ENCODE measurements at regions not wholly inside any gene's neighbourhood (a gene's known extent, or its start where the extent isn't known, plus 50 kb on each side); places are given as distances from the start of the nearest gene placed in this dataset.
"Not testable (repeated sequence)": the region's sequence is repeated elsewhere in the genome, so short reads cannot be mapped to it uniquely, and the experiment has no call there.

DNA sequence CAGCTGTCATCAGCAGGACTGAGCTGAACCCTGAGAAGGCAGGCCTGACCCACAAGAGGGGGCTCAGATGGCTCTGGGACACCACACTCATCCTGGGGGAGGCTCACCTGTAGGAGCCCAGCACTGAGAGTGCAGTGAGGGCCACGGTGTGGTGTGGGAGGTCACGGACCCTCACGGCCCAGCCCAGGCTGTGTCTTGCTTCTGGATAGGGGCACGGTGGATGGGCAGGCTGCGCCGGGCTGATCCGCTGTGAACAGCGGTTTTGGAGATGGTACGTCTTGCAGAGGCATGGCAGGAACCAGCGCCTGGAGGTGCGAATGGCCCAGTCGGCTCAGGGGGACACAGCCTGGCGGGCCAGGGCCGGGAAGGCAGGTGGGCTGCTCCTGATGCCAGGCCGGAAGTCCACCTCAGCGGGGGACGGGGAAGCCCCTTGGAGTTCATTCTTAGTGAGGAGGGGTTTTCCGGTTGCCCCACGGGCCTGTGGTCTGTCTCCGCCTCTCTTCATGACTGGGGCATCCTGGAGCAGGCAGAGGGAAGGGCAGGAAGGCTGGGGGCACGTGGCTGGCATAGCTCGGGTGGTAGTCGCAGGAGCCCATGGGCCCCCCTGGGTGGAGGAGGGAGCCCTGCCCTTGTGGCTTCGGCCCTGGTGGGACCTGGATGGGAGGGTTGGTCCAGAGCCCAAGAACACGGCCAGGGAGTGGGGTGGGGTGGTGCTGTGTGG lies 112.5 kb downstream of the UNCX start:
- no peak for DNase-seq

DNA sequence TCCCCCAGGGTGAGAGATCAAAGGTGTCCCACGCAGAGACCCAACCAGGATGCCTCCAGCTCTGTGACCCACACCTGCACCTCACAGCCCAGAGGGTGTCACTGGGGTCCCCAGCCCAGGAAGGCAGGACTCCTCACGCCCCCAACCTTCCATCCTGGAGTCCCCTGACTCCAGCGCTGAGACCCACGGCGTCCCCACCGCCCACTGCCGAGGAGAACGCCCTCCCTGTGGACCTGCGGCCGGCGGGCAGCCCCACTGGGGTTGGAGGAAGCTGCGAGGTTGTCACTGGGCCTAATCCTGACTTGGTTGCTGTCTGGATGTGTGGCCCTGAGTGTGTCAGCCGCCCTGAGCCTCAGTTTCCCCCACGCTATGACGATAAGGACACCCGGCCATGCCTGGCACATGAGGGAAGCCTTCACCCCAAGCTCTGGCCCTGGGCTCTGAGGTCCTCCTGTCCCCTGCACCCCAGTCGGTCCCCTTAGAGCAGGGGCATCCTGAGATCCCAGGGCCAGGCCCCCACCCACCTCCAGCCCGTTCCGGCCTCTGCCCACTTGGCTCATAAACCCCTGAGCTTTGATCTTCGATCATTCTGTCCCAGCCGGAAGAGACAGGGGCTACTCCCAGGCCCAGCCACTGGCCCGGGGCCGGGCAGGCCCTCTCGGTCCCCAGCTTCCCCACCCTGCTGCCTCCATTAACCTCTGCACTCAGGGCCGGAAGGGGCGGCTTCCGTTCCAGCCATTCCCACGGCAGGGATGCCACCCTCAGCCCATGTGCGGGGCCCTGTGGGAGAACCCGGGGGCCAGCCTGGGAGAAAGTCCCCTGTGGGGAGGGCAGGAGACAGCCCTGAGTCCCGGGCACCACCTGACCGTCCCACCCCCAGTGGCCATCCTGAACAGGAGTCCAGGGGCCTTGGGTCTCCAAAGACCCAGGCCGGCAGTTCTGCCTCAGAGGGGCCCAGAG lies 113.2 kb downstream of the MICALL2 start:
- no peak for DNase-seq

DNA sequence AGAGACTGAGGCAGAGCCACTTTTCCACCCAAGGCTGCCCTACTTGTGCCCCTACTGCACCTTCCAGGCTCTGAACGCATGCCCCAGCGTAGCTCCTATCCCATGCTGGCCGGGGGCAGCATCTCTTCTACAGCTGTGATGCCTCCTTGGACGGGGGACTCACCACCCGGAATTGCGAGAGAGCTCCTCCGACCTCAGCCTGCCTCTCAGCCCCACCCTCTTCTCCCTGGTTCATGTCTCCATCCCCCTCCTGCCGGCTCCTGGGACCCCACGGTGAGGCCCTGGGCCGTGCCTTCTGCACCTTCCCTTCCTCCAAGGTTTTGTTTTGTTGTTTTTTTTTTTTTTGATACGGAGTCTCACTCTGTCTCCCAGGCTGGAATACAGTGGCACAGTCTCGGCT lies 112.4 kb downstream of the MICALL2 start:
- DNase-seq: no peak

DNA sequence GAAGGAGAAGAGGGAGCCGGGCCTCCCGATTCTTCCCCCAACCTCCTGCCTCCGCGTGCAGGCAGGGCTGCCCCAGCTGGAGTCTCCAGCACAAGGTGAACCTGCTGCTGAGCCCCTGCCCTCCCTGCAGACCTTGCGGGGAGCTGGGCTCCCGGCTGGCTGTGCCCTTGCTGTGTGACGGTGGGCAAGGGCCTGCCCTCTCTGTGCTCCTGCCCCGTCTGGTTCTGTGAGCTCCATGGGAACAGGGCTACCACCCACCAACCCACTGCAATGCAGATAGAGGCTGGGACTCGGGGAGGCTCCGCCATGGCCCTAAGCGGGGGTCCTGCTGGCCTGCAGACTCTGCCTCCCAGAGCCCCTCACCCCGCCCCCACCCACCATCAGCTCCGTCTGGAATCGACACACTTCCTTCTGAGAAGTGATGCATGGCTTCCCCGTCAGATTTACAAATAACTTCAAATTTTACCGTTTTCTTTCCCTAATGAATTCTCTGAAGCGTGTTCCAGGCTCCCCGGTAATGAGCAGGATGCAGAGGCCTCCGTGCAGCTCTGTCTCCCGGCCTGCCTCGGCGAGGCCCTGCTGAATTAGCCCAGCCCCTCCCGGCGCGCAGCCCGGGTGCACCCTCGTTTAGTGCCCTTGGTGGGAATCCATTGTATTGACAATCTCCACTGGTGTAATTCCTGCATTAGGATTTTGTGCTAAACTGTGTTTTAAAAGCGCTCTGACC lies 111.0 kb downstream of the MICALL2 start:
- no peak for DNase-seq

DNA sequence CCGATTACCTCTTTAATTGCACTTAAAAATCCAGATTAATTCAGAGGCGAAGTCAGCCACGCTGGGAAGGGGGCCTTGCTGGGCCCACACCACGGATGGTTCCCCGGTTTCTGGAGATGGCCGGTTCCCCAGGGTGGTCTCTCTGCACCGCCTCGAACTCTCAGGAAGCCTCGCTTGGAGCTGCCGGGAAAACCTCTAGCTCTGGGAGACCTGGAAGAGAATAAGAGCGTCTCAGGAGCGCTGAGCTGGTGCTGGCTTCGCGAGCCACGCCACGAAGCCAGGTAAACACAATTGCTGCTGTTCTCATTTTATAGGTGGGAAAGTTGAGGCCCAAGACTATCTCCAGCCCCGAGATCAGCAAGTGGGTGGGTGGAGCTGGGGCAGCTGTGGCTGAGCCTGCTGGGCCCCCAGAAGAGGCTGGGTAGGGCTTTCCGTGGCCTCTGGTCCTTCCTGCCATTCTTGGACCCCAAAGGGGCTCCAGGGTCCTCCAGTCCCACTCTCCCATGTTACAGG lies 110.4 kb downstream of the MICALL2 start:
- no peak for DNase-seq

DNA sequence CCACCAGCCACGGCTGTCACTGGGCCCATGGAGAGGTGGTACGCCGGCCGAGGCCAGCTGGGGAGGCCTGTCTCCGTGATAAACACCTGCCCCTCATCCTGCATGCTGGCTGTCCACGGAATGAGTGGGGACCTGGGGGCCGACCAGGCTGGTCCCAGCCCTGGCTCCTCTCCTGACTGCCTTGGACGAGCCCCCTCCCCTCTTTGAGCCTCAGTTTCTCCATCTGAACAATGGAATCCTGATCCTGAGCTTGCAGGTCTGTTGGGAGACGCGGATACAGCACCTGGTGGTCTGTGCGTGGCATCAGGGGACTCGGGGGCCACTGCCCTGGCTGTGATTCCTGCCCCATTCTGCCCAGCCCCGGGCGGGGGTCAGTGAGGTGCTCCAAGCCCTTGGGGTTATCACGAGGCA lies 109.9 kb downstream of the MICALL2 start:
- no peak for DNase-seq

DNA sequence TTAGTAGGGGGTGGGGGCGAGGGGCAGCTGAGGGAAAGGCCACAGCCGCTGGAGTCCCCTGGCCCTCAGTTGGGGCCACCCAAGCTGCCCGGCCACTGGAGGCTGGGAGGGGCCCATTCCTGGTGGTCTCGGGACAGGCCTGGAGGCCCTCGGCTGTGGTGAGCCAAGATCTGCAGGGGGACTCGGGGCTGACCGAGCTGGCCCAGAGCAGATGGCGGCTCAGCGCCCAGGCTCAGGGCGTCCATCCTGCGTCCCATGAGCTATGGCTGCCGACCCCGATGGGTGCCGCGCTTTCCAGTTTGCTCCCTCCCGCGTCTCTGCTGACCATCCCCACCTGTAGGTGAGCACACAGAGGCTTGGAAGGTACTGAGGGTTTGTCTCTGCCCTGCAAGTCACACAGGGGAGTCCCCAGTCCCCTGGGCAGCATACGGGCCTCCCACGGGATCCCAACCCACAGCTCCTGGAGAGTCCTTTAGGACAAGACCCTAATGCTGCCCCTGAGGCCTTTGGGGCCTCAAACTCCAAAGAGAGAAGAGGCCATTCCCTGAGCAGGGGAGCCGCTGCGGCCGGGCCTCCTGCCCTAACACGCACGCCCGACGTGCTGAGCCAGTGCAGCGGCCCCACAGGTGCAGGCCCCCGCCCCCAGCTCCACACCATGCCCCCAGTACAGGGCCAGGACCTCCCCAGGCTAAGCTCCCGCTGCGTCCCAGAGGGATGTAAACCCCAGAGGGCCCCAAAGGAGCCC lies 107.2 kb downstream of the MICALL2 start:
- DNase-seq: no peak

DNA sequence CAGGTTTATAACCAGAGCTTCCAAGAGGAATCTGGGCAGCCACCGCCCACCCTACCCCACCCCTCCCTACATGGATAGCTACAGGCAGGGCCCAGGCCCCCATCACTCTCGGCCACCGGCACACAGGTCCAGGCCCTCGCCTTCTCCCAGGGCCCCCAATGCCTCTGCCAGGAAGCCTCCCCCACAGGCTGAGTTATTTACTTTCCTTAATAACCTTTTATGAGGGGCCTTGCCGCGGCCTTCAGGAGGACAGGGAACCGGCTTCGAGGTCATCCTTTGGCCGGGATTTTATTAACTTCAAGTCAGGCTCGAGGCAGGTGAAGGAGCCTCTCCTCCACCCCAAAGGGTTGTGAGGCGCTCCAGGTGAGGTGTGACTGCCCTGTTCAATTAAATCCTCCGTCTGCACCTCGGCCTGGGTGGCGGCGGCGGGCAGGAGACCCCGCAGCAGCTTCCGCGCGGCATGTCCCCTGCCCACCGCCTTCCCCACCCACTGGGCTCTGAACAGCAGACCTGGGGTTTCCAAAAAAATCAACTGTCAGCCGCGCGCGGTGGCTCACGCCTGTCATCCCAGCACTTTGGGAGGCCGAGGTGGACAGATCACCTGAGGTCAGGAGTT lies 106.5 kb downstream of the MICALL2 start:
- no peak for DNase-seq

DNA sequence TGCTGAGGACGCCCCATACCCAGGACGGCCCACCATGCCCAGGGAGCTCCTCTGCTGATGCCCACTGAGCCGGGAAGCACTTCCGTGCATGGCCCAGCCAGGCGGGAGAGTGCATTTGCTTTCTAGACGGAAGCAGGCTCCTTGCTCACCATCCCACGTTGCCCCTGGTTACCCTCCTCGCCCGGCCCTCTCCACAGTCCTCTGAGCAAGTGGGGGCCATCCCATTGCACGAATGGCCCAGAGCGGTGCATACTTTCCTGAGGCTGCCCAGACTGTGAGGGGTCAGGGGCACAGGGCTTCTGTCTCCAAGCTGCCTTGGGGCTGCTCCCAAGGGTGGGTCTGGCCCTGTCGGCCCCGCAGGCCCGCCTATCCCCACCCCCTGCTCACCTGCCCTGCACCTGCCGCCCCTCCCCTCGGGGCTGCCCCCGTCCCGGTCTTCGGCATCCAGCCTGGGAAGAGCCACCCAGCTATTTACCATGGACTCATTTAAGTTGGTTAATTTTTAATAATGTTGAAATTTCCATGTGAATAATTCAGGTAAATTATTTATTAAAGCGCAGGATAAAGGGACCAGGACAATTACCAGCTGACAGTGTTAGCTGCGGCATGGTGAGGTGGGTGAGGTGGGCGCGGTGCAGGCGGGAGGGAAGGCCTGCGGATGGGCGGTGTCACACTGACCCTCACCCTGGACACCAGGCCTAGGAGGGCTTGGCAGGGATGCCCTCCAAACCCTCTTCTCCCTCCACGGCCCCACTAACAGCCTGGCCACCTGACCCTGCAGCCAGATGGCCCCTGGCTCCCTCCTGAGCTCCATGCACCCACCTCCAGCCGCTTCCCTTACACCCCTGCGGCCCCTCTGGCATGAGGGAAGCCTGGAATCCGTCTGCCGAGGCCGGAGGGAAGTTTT lies 104.4 kb downstream of the MICALL2 start:
- no peak for DNase-seq

DNA sequence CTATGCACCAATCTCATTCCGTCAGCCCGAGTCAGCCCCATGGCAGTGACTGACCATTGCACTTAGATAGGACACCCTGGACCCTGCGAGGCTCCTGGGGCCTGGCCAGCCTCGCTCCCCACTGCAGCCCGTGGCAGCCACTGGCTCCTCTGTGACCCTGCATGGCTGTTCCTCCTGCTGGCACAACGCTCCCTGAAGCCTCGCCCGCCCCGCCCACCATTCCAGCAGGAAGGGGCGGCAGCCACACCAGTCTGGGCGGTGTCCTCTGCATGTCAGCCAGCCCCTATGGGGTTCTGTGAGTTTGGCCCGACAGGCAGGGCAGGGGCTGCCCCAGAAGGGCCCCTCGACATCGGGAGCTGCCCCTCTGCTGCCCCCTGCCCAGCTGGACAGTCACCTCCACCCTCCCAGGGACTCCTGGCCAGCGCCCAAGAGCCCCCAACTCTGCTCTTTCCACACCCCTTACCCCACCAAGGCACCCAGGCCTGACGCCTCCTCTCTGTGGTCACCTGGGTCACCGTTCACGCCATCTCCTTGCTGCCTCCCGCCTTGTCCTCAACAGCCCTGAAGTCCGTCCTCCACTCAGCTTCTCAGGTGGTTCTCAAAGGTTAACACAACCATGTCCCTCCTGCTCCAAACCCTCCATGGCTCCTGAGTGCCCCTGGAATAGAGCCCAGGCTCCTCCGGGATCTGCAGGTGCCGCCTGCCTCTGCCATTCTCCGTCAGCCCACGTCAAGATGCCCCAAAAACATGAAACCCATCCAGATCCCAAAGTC lies 103.5 kb downstream of the MICALL2 start:
- DNase-seq: no peak

DNA sequence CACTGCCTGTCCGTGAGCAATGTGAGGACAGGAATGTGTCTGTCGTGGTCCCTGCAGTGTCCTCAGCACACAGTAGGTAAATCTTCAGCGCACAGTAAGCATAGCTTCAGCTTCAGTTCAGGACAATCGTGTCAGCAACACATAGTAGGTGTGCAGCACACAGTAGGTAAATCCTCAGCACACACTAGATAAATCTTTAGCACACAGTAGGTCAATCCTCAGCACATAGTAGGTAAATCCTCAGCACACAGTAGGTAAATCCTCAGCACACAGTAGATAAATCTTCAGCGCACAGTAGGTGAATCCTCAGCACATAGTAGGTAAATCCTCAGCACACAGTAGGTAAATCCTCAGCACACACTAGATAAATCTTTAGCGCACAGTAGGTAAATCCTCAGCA lies 102.4 kb downstream of the MICALL2 start:
- not testable (repeated sequence) for DNase-seq

DNA sequence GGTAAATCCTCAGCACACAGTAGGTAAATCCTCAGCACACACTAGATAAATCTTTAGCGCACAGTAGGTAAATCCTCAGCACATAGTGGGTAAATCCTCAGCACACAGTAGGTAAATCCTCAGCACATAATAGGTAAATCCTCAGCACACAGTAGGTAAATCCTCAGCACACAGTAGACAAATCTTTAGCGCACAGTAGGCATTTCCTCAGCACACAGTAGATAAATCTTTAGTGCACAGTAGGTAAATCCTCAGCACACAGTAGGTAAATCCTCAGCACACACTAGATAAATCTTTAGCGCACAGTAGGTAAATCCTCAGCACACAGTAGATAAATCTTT lies 102.0 kb downstream of the MICALL2 start:
- DNase-seq: not testable (repeated sequence)

DNA sequence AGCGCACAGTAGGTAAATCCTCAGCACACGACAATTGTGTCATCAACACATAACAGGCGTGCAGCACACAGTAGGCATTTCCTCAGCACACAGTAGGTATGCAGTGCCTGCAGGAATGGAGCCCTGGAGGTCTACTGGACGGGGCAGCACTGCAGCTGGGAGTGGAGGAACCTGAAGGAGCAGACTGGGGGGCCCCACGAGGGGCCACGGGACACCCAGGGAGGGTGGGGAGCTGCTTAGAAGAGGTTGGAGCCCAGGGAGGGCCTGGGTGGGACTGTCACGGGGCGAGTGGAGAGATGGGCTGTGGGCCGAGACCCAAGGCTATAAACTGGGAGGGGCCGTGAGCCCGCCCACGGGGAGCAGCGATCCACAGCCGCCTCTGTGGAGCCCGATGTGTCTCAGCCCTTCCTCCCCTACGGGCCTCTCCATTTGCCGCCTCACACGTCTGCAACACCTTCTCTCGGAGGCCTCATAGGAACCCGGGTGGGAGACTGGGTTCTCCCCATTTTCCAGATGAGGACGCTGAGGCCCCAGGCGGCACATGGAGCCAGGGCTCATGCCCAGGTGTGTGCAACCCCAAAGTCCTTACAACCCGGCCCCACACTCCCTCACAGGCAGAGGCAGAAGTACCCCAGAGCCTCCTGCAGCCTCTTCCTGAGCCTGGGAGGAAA lies 101.5 kb downstream of the MICALL2 start:
- no peak for DNase-seq

DNA sequence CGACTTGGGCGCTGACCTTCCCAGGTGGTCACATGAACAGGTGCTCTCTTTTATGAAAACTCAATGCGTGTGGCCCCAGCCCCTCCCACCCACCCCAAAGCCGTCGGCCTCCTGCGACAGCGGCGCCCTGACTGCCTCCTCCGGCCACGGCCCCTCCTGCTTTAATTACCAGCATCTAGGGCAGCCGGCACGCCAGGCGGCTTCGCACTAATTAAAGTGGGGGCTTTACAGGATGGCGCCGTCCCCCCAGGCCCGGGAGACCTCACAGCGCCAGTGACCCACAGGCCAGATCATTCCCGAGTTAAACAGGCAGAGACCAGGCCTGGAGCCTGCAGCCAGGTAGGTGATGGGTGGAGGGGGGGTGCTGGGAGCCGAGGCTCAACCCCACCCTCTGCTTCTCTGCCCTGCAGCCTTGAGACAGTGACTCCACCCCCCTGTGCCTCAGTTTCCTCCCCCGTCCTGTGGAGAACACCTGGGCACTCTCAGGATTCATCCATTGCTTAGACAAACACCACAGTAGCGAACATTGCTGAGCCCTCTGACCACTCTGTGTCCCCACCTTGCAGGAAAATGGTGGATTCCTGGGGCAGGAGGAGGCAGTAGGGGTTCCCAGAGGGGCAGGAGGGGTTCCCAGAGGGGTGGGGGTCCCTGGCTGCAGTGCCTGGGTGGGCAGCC lies 100.8 kb downstream of the MICALL2 start:
- no peak for DNase-seq

DNA sequence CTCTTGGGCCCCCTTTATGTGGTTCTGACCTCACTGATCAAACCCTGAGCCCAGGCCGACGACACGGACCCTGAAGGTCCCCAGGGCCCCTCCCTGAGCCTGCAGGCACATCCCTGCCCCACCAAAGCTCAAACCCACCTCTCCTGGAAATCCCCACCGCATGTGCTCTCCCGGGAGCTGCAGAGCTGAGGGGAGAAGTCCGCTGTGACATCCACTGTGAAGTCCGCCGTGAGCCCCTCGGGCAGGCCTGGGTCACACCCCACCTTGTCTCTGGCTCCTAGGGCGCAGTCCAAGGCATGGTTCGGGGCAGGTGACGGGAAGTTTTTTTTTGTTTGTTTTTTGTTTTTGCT lies 100.2 kb downstream of the MICALL2 start:
- no peak for DNase-seq

DNA sequence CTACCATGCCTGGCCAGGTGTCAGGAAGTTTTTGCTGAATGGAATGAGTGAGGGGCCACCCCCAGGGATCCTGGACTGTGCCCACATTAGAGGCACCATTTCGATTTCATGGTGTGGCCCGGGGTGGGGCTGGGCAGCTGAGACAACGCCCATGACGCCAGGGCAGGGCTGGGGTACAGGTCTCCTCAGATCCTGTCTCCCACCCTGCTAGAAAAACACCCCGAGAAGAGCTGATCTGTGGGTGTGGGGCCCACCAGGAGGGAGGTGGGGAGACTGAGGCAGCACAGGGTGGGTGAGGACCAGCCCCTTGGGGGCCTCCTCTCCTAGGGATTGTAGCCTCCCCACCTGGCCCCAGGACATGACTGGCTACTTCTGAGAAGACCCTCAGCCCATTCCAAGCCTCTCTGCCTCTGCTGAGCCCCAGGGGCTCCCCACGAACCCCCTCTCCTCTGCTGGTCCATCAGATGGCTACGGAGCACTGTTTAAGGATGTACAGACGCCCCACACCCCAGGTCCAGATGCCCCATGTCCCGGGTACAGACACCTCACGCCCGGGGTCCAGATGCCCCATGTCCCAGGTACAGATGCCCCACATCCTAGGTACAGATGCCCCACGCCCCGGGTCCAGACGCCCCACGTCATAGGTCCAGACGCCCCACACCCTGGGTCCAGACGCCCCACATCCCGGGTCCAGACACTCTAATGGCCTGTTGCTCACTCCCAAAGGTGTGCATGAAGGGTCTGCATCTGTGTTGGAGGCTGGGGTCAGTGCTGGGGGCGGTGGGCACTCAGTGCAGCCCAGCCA lies 99.4 kb downstream of the MICALL2 start:
- no peak for DNase-seq

DNA sequence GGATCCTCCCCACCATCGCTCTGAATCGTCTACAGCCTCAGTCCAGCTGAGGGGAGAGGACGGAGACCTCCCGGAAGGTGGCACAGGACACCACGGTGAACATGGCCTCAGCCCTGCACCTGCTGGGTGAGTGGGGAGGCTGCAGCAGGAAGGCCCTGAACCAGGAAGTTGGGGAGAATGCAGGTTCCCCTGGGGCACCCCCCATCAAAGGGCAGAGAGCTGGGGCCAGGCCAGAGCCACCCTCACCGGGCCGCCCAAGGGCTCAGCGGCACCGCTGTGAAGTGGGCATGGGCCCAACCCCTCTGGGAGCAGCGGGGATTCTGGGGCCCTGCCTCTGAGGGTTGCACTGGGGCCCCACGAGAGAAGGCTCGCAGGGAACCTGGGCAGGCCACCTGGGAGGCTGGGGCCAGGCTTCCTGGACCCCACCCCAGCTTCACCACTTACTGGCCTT lies 98.7 kb downstream of the MICALL2 start:
- no peak for DNase-seq

Data from NCI-H1048 (cell line).